PC-3 (cell line): ENCODE measurements at regions not wholly inside any gene's neighbourhood (a gene's known extent, or its start where the extent isn't known, plus 50 kb on each side); places are given as distances from the start of the nearest gene placed in this dataset.

ENCODE experiments used
- ATAC-seq: fragments of 200-7000 bp; cut with Tn5 transposase; 2 replicates; pipeline ENCODE4 v1.9.1; 2020; ENCODE audit warnings: mild to moderate bottlenecking, moderate library complexity
- BruUV-seq: library from RNA; stranded (reverse); fragments of 400-500 nt; replicated peaks from 2 replicates; lab custom pipeline; 2021; lab: Mats Ljungman, UMichigan
- CTCF ChIA-PET: fragments of 300-600 bp; sonication (Branson Sonifier 250); formaldehyde crosslinking; loops from one replicate; lab custom pipeline; 2022; ENCODE audit warnings: antibody characterized with exemption; lab: Charles Lee
- POLR2A ChIA-PET: fragments of 300-600 bp; sonication (Branson Sonifier 250); formaldehyde crosslinking; loops from one replicate; lab custom pipeline; 2022; ENCODE audit warnings: antibody characterized with exemption; ENCODE audit not compliant: unreplicated experiment; lab: Charles Lee
- DNase-seq: peaks from one replicate; pipeline ENCODE4 v3.0.0-alpha.2; 2015
- H2AFZ ChIP-seq: fragments of 300-600 bp; sonication (generic); 2 replicates; pipeline ENCODE4 v1.6.0; 2016; ENCODE audit warnings: antibody characterized with exemption, low read length
- H3F3A ChIP-seq: fragments of 300-600 bp; sonication (generic); one replicate; pipeline ENCODE4 v1.6.0; 2017; ENCODE audit warnings: antibody characterized with exemption, low read length, control low read depth, mild to moderate bottlenecking; ENCODE audit not compliant: unreplicated experiment
- H3K27ac ChIP-seq: fragments of 300-600 bp; sonication (generic); 2 replicates; pipeline ENCODE4 v1.5.1; 2016; ENCODE audit warnings: mild to moderate bottlenecking, low read length
- H3K27me3 ChIP-seq: fragments of 300-600 bp; sonication (generic); 2 replicates; pipeline ENCODE4 v1.6.1; 2016; ENCODE audit warnings: low read length, mixed read lengths
- H3K36me3 ChIP-seq: fragments of 300-600 bp; sonication (generic); 2 replicates; pipeline ENCODE4 v1.6.1; 2016; ENCODE audit warnings: low read depth, mixed run types, low read length, mixed read lengths
- H3K4me1 ChIP-seq: fragments of 300-600 bp; sonication (generic); 2 replicates; pipeline ENCODE4 v1.5.1; 2016; ENCODE audit warnings: low read length; ENCODE audit not compliant: insufficient read depth
- H3K4me2 ChIP-seq: fragments of 300-600 bp; sonication (generic); 2 replicates; pipeline ENCODE4 v1.6.0; 2016; ENCODE audit warnings: low read length
- H3K4me3 ChIP-seq: fragments of 300-600 bp; sonication (generic); 2 replicates; pipeline ENCODE4 v1.5.1; 2016; ENCODE audit warnings: mild to moderate bottlenecking, low read length, mixed read lengths
- H3K79me2 ChIP-seq: fragments of 300-600 bp; sonication (generic); 2 replicates; pipeline ENCODE4 v1.6.1; 2017; ENCODE audit warnings: low read length, mixed read lengths
- H3K9ac ChIP-seq: fragments of 300-600 bp; sonication (generic); 2 replicates; pipeline ENCODE4 v1.6.0; 2016; ENCODE audit warnings: mild to moderate bottlenecking, low read length
- H3K9me2 ChIP-seq: fragments of 300-600 bp; sonication (generic); replicated peaks from 2 replicates; pipeline ENCODE4 v1.6.1; 2016; ENCODE audit warnings: mixed run types, low read length, mixed read lengths
- H3K9me3 ChIP-seq: fragments of 300-600 bp; sonication (generic); 2 replicates; pipeline ENCODE4 v1.6.1; 2016; ENCODE audit warnings: low read length, mixed read lengths
- H4K20me1 ChIP-seq: fragments of 300-600 bp; sonication (generic); 2 replicates; pipeline ENCODE4 v1.6.1; 2016; ENCODE audit warnings: low read length, mixed read lengths
- CTCF ChIP-seq: fragments of 300-600 bp; sonication (generic); conservative IDR thresholded peaks from 2 replicates; pipeline ENCODE4 v1.5.1; 2017; ENCODE audit warnings: antibody characterized with exemption, low read depth, mild to moderate bottlenecking, low read length
- EZH2 ChIP-seq: fragments of 300-600 bp; sonication (generic); IDR thresholded peaks from one replicate; pipeline ENCODE4 v1.6.1; 2017; ENCODE audit warnings: antibody characterized with exemption, mild to moderate bottlenecking, low read length; ENCODE audit not compliant: unreplicated experiment
- EZH2phosphoT487 ChIP-seq: fragments of 300-600 bp; sonication (generic); IDR thresholded peaks from 2 replicates; pipeline ENCODE4 v1.6.1; 2018; ENCODE audit warnings: mild to moderate bottlenecking, antibody characterized with exemption, low read length, borderline replicate concordance
- intact Hi-C: fragments of 100-400 bp; cut with micrococcal nuclease; formaldehyde crosslinking; loops from 2 replicates; pipeline ENCODE4 v1.9.0; 2023

- no TSS peak for BruUV-seq
- no peaks in the 10 kb centered on the region for H4K20me1 ChIP-seq
- no peak for ATAC-seq
Observed at GRCh38 chr11:131284041-131284440, 86.4 kb upstream of the NTM start.

DNA sequence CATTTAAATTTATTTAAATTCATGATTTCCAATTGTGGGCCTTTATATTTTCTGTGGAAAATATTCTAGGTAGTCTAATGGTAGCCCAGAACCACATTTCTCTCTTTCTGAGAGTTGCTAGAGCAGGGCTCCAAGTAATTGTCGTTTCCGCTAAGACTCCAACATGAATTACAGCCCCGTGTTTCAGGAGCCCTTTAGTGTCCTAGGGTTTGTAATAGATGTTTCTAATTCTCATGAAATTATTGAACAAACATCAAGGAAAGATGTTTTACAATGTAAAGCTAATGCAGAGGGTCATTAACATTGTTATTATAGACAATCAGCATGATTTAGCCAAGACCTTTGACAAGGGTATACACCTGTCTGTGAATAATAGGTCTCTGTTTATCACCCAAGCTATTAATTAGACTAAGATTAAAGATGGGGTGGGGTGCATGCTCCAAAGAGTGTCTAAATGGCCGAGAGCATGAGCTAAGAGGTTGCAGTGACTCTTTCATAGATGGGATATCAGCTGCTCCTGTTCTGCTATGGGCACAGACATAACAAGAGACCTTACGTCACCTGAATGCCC is 81.8 kb upstream of the NTM start:
- BruUV-seq: no TSS peak
- intact Hi-C loops: no loop called here
- Histone ChIP-seq H3K9me3 (no peaks in the 10 kb centered on the region), H3K4me2 (no peak overlapping the region), H4K20me1 (no peaks in the 10 kb centered on the region), H3K36me3 (no peaks in the 10 kb centered on the region), H3K79me2 (no peaks in the 10 kb centered on the region), H3K27ac (no peak overlapping the region), H3K9ac (no peak overlapping the region), H2AFZ (no peak overlapping the region), H3F3A (no peaks in the 10 kb centered on the region), H3K4me3 (no peak overlapping the region), H3K4me1 (no peaks in the 10 kb centered on the region), H3K27me3 (peaks cover 55% of the 10 kb centered on the region), H3K9me2 (no peaks in the 10 kb centered on the region)
- no peak for ATAC-seq
- ChIA-PET CTCF (no interaction called here), POLR2A (no interaction called here)
- DNase-seq: no peak
- TF ChIP-seq EZH2: no peak

More at GRCh38 chr11:131284041-131284440, 86.4 kb upstream of the NTM start:
- H2AFZ ChIP-seq: no peak overlapping the region
- TF ChIP-seq EZH2: no peak
- no peak for TF ChIP-seq CTCF
- TF ChIP-seq EZH2phosphoT487: no peak
- no peaks in the 10 kb centered on the region for H3K4me1 ChIP-seq
- H3K4me3 ChIP-seq: no peak overlapping the region
- H3K9ac ChIP-seq: no peak overlapping the region
- no peaks in the 10 kb centered on the region for H3K9me2 ChIP-seq
- no peak for DNase-seq
- no peaks in the 10 kb centered on the region for H3K36me3 ChIP-seq
- ChIA-PET POLR2A (no interaction called here), CTCF (no interaction called here)
- intact Hi-C loops: no loop called here
- H3K4me2 ChIP-seq: no peak overlapping the region
- H3K9me3 ChIP-seq: no peaks in the 10 kb centered on the region
- H3K27me3 ChIP-seq: peaks cover 38% of the 10 kb centered on the region
- H3K27ac ChIP-seq: no peak overlapping the region
- no peaks in the 10 kb centered on the region for H3F3A ChIP-seq
- H3K79me2 ChIP-seq: no peaks in the 10 kb centered on the region

DNA sequence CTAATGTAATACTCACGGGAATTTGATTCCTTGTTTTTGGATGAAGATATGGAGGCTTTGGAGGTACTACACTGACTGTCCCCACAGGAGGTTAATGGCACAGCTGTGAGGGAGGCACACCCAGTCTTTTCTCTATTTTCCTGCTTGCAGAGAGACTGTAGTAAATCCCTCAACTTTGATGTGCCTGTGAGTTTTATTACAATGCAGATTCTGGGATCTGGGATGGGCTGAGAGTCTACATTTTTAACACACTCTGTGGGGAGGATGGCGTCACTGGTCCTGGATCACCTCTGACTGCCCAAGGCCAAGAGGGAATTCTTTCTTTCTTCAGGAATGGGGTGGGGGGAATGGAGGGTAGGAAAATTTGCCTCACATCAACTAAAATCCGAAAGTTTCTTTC is 80.2 kb upstream of the NTM start:
- H3K4me3 ChIP-seq: no peak overlapping the region
- no TSS peak for BruUV-seq
- H3K4me2 ChIP-seq: no peak overlapping the region
- intact Hi-C loops: no loop called here
- no peak overlapping the region for H2AFZ ChIP-seq
- ChIA-PET POLR2A (interaction anchor here (0.7 kb wide), 1 partner anchor 1010 kb away, joined by 5 read pairs; no protein-coding TSS in a partner anchor), CTCF (no interaction called here)
- no peaks in the 10 kb centered on the region for H3K4me1 ChIP-seq
- ATAC-seq (no peak), DNase-seq (no peak)
- no peaks in the 10 kb centered on the region for H3K9me3 ChIP-seq
- H4K20me1 ChIP-seq: no peaks in the 10 kb centered on the region
- H3K9ac ChIP-seq: no peak overlapping the region
- no peak overlapping the region for H3K27ac ChIP-seq
- TF ChIP-seq EZH2 (no peak), CTCF (no peak), EZH2phosphoT487 (no peak)
- H3K9me2 ChIP-seq: no peaks in the 10 kb centered on the region
- H3F3A ChIP-seq: no peaks in the 10 kb centered on the region
- H3K27me3 ChIP-seq: peaks cover 54% of the 10 kb centered on the region
- no peaks in the 10 kb centered on the region for H3K79me2 ChIP-seq
- no peaks in the 10 kb centered on the region for H3K36me3 ChIP-seq
